NCI-H1092 (cell line): ENCODE measurements at regions not wholly inside any gene's neighbourhood (a gene's known extent, or its start where the extent isn't known, plus 50 kb on each side); places are given as distances from the start of the nearest gene placed in this dataset.
"Not testable (repeated sequence)": the region's sequence is repeated elsewhere in the genome, so short reads cannot be mapped to it uniquely, and the experiment has no call there.

Experiments
- DNase-seq: peaks from one replicate; lab custom pipeline; 2025; lab: John Stamatoyannopoulos, UW

DNA sequence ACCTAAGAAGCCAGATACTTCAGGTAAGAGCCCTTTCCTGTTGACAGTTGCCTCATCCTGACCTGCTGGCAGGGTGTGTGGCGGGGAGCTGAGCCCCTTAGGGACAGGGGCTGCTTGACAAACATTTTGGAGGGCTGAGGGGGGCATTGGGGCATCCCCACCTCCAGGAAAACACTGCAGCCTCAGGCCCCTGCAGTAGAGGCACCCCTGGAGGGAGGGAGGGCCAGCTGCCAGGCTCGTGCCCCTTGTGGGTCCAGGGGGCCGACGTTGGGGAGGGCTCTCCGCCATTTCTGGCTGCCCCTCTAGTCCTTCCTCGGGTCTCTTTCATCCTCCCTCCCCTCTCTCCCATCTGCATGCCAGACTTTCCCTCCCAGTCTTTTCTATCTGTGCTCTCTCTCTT lies 177.3 kb downstream of the RPS24 start:
- no peak for DNase-seq

DNA sequence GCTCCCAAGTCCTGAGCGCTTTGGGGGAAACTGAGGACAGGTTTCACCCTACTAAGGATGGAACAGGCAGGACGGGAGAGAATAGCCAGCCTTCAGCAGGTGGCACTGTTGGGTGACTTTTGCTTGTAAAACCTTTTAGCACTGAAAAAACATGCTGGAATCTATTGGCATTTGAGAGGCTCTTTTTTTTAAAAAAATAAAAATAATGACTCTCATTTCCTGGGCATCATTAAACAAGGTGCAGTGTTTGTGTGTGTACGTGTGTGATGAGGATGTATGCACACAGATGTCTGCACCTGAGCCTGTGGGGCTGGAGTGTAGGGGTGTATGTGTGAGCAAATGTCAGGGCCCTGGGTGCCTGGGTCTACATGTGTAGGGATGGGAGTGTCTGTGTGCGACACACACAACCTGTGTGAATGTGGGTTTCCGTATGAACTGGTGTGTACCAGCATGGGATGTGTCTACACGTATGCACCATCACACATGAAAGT lies 177.9 kb downstream of the RPS24 start:
- peak; percentile 14 for DNase-seq

DNA sequence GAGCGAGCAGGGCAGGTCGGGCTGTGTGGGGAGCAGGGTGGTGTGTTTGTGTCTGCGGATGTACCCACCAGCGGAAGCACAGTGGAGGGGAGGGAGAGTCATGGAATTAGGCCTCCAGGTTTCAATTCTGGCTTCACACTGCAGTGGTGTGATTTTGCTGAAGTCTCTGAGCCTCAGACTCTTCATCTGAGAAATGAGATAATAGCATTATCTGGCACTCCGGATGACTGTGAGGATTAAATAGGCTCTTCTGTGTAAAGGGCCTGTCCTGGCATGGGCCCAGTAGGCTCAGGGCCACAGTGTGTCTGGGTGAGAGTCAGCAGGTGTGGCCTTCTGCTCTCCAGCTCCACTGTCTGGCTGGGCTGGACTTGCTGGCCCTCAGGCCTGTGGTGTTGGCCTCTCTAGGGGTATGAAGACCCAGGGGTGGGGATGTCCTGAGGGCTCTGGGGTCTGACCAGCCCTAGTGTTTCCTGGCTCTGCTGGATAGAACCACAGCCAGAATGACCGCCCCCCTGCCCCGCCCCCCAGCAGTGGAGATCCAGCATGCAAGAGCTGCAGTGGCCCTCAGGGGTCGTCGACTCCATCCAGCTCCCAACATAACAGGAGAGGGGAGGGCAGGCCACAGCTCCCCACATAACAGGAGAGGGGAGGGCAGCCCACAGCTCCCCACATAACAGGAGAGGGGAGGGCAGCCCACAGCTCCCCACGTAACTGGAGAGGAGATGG lies 178.6 kb downstream of the RPS24 start:
- DNase-seq = peak; percentile 33

DNA sequence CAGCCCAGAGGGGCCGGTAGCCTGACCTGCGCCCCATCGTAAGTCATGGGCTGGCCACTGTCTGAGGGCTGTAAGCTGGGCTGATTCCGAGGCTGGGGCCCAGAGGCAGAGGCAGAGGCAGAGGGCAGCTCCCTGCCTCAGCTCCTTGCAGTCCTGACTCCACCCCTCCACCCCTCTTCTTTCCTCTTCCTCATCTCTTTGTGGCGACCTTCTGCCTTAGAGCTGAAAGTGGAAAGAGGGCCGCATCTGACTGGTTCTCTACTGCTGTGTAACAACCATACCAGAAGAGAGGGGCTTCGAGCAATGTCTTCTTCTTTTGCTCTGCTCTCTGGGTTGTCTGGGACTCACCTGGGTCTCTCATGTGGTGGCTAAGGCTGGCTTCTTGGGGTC lies 179.1 kb downstream of the RPS24 start:
- DNase-seq = no peak

DNA sequence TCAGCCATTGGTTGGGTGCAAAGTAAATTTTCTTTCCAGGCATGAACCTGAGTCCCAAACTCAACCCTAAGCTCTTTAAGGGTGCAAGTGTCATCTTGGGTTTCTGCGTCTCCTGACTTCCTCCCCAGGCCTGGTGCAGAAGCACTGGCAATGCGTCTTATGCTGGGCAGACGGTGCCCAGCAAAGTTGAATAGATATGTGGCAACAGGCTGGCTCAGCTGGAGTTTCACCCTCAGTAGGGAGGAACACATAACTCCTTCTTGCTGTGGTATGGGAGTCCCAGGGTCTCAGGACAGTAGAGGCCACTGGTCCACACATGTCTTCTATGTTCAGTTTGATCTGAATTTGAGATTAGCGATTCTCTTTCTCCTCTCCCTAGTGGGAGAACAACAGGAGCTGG lies 181.3 kb downstream of the RPS24 start:
- DNase-seq = no peak

DNA sequence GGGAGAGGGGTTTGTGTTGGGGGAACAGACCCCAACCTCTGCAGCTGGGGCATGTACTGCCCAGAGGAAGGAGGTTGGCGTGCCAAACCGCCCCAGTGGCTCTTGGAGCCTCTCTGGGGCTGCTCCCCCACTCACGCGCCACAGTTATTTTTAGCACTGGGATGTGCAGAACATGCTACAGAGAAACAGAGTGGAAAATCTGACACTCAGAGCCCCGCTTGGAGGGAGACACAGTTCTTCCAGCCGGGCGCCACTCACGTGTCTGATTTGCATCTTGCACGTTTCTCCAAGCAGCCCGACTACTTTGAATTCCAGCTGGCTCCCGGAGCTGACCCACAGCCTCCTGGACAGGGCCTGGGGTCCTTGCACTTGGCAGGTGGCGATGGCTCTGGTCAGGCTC lies 182.0 kb downstream of the RPS24 start:
- DNase-seq = no peak

DNA sequence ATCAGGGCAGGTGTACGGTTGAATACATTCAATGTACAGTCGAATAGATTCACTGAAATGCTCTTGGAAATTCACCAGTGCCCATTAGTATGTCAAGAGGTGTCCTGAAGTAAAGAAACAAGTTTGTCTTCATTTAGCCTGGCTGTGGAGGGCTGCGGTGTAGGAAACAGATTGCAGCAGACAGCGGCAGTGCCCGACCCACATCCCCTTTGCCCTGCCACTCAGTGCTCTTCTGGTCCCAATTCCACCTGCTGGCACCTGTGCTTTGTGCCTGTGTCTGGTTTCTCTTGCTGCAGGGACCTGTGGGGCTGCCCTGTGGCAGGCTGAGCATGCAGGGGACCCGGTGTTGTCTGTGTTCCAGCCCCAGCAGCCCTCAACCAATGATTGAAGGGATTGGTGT lies 183.7 kb downstream of the RPS24 start:
- DNase-seq = no peak

DNA sequence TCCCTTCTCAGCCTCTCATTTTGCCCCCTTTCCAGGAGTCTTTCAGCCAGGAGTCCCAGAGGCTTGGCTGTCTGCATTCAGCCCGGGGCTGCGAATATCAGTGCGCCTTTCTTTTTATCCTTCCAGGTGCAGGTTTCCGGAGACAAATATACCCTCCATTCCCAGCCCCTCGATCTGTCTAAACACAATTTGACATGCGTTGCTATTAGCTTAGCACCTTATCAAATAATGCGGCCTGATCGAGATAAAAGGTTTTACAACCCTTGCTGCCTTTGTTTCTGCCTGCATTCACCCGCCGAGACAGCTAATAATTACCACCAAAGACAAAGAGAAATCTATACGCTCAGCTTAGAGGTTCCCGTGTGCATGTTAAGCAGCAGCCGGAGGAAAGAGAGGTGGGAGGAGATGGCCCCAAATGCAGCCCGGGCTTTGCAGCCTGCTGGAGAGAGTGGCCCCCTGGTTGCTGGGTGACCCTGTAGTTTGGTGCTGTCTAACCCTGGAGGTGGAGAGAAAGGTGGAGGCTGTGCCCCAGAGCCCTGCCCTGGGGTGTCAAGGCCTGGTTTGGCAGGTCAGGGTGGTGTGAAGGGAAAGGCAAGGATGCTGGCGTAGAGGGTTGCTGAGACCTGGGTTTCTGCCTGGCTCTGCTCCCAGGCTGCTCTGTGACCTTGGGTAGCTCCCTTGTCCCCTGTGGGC lies 185.3 kb downstream of the RPS24 start:
- DNase-seq = peak; percentile 48

DNA sequence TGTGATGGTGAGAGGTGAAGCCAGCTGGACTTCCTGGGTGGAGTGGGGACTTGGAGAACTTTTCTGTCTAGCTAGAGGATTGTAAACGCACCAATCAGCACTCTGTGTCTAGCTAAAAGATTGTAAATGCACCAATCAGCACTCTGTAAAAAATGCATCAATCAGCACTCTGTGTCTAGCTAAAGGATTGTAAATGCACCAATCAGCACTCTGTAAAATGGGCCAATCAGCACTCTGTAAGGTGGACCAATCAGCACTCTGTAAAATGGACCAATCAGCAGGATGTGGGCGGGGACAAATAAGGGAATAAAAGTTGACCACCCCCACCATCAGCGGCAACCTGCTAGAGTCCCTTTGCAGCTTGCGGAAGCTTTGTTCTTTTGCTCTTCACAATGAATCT lies 185.9 kb downstream of the RPS24 start:
- not testable (repeated sequence) for DNase-seq

DNA sequence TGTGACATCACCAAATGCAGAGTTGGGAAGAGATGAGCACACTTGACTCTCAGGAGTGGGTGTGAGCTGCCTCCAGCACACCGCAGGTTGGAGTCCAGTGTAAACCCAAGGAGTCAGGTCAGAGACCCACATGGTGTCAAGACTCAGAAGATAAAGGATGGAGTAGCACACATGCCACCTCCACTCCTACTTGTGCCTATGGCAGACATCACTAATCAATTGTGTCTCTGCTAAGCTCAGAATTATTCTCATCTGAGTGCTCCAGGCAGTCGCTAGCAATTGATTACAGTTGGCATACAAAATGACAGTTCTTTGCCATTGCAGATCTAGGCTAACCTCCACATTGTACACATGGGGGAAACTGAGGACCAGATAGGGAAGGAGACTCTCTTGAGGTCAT lies 187.1 kb downstream of the RPS24 start:
- no peak for DNase-seq

DNA sequence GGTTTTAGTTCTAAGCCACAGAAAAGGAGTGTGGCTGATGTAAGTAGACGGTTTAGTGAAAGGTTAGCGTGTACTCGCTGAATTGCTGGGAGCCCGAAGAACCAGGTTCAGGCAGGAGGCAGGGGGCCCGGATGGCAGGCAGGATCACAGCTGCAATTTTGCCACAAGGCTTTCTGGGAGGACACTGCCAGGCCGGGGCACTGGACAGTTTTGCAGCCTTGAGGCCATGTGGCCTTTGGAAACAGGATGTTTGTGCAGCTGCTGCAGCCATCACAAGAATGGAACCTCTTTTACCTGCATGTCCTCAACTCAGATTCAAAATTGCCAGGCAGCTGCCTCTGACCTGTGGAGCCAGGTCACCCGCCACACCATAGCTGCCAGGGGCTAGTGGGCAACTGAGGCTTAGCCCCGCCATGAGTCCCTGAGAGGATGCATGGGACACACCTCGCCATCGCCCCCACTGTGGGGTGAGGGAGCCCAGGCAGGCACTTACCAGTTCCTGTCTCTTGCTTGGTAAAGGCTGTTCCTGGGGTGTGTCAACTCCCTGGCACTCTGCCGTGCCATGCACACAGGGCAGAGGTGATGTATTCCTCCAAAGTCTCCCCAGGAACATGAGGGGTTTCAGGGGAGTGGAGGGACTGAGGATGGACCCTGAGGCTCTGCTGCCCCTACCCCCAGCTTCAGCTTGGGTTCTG lies 188.6 kb downstream of the RPS24 start:
- no peak for DNase-seq

DNA sequence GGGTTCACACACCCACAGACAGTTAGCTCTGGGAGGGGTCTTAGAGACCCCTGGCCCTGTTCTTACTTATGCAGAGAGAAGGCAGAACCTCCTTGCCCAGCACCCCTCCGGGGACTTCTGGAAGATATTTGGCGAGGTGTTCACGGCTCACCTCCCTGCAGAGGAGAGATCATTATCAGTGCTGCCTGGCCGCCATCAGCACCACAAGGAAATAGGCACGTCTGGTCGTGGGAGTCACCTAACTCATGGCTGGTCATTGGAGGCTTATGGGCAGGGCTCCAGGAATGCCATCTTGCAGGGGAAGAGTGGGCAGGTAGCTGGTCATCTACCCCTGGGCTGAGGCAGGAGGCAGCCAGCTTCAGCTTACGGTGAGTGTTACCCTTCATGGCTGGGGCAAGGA lies 189.4 kb downstream of the RPS24 start:
- no peak for DNase-seq

DNA sequence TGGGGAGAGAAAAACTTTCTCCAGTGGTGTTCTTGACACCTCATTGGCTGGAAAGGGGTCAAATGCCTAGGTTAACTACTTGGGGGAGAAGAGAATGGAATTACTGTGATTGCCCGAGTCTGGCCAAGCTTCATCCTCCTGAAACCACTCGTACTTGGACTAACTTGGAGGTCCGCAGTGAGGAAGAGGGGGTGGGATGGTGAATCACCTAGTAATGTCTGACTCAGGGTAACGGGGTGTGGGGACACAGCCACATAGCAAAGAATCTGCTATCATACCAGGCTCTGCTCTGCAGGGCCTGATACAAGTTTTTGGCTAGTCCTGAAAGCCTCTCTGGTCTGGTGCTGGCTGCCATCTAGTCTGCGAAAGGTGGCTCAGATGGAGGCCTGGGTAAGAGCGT lies 190.9 kb downstream of the RPS24 start:
- no peak for DNase-seq

DNA sequence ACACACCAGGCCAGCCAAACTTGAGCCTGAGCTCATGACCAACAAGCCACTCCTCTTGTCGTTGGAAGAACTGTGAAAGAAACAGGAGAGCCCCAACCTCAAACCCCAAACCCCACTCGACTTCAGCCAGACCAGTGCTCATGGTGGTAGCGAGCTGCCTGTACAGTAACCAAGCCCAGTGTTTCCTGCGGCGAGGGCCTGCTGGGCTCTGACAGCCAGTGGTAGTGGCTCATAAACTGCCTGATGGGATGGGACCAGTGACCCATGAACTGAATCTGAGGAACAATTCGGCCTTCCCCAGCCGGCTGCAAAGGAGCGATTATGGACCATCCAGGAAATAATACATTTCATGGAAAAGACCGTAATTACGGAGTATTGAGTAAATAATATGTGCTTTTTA lies 191.9 kb downstream of the RPS24 start:
- no peak for DNase-seq

DNA sequence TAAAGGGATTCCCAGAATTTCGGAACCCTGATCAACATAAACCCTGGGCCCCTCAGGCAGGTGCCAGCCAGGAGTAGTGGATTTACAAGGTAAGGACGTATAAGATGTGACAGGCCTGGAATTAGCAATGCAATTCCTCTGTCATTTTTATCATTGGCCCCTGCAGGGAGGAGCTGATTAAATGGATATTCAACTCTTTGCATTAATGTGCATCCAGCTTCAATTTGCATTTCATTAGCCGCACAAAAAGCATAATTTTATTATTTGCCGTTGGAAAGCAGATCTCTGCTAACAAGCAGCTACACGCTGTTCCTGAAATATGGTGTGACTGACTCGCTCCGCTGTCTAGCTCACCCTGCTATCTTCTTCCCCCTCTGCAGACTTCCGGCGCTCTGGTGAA lies 195.8 kb downstream of the RPS24 start:
- DNase-seq = no peak

DNA sequence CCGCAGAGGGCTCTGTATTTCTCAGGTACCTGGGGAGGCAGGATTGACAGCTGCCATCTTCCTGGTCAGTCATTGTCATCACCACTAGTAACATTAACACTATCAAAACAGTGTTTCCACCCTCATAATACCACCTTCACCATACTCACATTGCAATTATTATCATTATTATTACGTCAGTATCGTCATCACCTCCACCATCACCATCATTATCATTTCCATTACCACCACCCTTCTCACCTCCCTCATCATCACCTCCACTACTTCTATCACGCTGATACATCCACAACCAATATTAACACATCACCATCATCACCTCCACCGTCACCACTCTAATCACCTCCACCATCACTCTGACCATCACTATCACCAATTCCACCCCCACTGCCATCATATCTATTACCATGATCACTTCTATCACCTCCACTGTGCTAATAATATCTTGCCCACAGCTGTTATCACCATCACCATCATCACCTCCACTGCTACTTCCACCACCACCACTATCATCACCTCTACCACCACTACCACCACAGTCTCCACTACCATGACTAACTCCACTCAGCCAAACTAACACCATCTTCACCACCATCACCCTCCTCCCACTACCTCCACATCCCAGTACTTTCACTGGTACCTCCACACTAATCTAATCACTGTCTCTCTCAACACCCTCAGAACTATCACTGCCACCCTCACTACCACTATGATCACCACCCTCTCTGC lies 196.4 kb downstream of the RPS24 start:
- DNase-seq = no peak

DNA sequence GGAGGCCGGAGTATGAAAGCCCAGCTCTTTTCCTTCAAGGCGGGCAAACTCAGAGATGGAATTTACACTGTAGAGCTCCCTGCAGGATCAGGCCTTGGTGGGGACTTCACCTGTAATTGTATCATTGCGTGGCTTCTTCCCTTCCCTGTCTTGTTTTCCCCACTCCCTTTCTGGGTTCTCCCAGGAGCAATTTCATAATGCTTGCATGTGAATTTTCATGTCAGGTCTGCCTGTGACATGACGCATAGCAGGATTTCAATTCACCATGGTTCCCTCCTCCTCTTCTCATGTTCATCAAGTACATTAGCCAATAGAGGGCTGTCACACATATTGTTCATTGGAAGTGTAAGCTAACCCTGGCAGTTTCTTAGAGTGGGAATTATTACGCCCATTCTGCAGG lies 197.7 kb downstream of the RPS24 start:
- DNase-seq = no peak

DNA sequence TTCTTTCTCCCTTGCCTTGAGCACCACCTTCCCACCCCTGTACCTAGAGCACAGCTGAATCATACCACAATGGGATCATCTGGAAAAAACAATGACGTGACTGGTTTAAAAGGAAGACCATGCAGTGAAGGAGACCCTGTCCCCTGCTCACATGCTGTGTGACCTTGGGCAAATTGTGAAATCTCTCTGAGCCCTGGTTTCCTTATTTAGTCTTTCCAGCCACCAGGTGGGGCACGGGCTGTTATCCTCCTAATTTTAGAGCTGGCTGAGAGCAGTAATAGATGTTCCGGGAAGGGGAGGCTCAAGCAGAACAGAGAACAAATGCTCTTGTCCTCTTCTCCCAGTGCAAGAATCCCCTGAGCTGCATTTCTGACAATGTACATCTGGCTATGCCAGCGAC lies 198.3 kb downstream of the RPS24 start:
- no peak for DNase-seq

DNA sequence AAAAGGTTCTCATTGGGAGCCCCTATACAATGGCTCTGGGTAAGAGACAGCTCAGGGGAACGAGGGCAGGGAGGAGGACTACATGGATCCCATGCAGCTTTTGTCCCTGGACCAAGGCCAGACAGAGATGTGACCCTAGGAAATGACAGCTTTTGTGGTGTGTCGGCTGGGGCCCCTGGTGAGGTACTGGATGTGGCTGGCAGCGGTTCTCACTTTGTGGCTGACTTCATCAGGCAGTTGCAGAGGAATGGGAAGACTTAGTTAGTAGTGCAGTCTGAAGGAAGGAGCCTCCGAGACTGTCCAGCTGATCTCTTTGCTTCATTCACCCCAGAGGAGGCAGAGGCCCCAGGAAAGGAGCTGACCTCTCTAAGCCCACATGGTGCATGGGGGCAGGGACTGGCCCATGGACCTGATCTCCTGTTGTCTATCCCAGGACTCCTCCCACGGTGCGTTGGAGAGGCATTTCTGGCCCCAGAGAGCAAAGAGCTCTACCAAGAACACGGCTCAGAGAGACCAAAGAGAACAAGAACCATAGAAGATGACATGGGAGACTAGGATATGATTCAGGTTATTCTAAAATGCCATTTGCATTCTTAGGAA lies 202.9 kb downstream of the RPS24 start:
- DNase-seq = no peak

DNA sequence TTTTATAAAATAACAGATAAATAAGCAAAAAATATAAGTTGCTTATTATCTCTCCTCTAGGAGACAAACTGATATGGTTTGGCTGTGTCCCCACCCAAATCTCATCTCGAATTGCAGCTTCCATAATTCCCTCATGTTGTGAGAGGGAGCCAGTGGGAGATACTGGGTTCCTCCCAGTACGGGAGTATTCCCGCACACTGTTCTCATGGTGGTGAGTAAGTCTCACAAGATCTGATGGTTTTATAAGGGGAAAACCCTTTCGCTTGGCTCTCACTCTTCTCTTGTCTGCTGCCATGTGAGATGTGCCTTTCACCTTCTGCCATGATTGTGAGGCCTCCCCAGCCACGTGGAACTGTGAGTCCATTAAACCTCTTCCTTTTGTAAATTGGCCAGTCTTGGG lies 204.3 kb downstream of the RPS24 start:
- not testable (repeated sequence) for DNase-seq

DNA sequence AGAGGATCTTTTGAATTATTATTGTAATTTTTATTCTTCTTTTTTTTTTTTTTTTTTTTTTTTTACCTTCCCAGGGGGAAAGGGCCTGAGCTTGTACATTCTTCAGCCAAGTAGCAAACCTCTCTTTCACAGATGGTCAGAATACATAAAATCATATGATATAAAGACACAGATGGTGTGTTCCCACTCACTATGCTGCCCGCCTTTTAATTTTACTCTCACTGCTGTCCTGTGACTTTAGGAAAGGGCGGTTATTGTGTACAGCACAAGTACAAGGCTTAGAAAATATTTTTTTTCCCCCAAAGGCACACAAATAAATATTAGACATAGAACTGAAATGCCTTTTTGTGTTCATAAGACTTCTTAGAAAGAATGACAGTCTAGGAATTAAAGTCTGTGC lies 213.6 kb downstream of the RPS24 start:
- no peak for DNase-seq

DNA sequence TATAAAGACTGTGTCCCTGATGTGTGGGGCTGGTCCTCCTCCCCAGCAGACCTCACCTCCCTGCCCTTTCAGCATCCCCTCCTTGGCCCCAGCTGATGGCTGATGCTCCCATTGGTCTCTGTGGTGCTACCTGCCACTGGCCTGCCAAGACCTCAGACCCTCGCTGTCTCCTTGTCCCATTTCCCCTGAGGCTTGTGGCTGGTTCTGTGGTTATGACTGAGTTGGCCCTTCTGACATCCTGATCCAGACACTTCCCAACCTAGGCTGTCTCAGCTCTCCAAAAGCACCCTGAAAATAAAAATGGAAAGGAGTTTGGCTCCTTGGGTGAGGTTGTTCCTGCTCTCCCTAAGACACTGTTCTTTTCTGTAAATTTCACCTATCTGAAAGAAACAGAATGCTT lies 214.2 kb downstream of the RPS24 start:
- no peak for DNase-seq
